ENCODE measurements at regions not wholly inside any gene's neighbourhood (a gene's known extent, or its start where the extent isn't known, plus 50 kb on each side); places are given as distances from the start of the nearest gene placed in this dataset.

DNA sequence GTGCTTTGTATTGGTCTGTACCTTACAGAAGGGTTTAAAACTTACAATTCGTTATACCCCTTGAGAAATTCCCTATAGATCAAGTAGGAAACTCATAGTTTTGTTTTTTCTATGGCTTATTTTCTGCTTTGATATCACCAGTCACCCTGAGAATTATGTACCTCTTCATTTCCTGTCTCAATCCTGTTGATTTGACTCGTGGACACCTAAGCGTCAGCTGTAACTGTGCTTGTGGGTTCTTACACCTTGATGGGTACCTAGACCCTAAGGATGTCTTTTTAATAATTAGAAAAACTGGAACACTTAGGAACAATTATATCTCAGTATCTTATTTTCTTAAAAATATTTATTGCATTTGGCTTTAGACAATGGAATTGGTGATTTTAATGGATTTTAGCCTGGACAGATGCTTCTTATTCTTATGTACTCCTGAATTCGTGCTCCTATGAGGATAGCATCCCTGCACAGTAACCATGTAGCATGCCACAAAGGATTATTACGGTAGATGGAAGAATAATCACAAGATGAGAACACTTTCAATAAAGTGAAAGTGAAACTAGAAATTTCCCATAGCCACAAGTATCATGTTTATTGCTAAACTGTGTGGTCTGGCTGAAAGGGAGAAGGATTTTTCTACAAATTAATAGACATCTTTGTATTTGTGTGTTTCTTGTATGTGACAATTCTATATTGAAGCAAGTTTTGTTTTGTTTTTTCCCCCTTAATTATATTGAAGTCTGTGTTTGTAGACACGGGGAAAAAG, 1920.3 kb upstream of the WWC1 start:
- DNase-seq: no peak

GRCh38 chr5:166373817-166374216, 1917.6 kb upstream of the WWC1 start:
- no peak for DNase-seq

- DNase-seq: no peak
Measured at GRCh38 chr5:166377756-166378155, 1913.7 kb upstream of the WWC1 start.

DNA sequence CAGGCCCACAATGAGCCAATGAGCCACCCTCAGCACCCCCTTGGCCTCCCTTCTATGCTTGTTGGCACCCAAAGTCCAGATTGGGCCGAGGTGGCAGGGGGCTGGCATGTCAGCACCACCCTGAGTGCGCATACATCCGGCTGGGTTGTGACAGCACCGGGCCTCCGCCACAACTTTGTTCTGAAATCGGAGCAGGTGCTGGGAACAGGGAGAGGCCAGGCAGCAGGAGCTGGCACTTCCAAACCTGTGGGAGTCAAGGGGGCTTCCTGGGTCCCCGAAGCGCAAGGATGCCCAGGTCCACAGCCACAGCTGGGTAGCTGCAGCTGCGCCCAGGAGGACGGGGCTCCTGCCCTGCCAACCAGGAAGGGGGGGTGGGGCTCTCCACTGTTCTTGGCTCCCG, 1911.9 kb upstream of the WWC1 start:
- DNase-seq: no peak

GRCh38 chr5:166382031-166382430, 1909.4 kb upstream of the WWC1 start:
- no peak for DNase-seq

DNA sequence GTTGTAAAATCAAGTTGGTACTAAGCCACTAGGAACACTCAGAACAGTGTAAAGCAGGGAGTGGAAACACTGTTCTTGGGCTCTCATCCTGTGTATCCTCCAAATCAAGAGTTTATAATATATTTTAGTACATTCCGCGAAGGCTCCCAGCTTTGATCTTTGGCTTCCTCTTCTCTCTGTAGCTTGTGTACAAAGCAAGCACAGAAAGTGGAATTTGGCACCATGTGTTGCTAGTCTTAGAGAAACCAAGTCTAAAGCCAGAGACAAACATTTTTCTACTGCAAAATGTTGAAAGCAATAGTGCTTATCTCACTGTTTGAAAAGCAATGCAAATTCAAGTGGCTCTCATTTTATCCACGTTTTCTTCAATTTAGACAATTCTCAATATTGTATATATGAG, 1893.3 kb upstream of the WWC1 start:
- no peak for DNase-seq

GRCh38 chr5:166399781-166400180, 1891.7 kb upstream of the WWC1 start:
- no peak for DNase-seq

DNA sequence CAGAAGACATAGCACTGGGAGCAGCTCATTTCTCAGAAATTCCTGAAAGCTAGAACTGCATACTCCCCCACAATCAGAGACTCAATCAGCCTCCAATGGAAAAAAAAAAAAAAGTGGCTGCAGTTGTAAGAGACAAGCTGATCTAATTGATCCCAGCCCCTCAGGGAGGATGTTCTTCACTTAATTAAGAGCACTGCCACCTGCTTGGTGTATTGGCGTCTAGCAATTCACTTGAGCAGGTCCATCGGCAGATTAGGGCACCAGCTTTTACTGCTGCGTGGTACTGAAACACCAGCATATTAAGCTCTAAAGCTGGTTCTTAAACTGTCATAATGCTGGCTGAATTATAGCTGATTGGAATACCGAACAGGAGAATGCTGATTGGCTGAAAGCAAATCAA, 1890.1 kb upstream of the WWC1 start:
- no peak for DNase-seq

- no peak for DNase-seq
Measured at GRCh38 chr5:166412191-166412590, 1879.3 kb upstream of the WWC1 start.

DNA sequence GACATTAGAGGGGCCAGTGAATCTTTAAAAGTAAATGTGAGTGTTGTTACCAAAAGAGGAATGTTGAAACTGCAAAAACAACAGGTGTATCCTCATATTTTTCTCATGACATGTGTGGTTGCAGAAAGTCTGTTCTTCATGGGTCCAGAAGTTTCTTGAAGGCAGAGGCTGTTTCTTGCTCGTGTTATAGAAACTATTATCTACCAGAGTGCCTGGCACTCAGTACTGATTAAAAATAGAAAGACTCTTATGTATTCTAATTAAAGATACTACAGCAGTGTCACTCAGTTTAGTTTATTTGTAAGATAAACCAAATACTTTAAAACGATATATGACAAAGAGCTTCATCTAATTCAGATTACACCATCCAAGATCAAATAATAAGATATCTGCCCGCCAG, 1864.2 kb upstream of the WWC1 start:
- DNase-seq: no peak

DNA sequence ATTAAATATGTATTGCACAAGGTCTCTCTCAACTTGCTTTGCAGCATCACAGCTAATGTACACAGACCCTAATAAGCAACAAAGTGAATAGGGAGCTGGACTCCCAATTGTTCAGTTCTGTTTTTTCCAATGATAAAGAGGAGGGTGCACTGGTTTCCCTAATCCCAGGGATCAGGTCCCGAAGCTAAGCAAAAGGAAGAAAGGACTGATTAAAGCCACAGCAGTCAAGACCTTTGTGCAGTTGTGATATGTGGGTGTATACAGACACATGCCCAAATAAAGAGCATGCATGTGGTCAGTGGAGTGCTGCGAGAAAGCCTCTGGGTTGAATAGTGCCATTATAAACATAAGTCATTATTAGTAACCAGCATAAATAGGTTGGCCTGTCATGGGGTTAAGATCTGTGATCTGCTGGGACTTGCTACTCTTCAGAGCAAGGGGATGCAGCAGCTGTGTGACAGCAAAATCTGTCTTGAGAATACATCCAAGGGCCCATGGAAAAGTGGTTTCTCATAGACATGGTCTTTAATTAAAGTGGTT, 1863.1 kb upstream of the WWC1 start:
- DNase-seq: no peak

DNA sequence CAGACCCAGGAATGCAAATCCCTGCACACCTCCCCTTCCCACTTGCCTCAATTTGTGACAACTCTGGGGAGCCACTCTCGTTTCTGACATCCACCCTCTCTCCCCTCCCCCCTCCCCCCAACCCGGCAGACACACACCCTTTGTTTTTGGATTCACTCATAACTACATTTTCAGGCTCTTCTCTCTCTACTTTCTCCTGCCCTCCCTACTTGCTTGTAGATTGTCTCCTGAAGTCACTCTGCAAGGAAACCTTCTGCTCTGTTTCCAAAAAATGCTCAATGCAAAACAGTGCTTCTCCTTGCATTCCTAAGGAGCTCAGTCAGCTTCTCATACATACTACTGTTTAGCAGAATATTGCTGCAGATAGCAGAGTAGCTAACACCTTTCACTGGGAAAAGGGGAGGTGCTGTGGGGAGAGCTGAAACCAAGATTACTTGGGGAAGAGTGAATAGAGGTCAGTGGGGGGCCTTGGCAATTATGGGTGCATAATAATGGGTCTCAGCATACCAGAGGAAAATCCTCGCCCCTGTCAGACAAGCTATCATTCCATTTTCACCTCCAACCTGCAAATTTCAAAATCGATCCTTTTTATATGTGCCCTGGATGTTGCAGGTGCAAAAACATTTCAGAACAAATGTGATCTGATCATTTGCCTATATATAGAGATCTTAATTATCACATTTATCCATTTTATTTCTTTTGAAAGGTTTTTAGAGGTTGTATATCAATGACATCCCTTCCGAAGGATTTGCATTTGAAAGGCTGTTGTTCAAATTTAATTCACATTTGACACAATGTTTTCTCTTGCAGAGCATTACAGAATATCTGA, 1860.7 kb upstream of the WWC1 start:
- no peak for DNase-seq

DNA sequence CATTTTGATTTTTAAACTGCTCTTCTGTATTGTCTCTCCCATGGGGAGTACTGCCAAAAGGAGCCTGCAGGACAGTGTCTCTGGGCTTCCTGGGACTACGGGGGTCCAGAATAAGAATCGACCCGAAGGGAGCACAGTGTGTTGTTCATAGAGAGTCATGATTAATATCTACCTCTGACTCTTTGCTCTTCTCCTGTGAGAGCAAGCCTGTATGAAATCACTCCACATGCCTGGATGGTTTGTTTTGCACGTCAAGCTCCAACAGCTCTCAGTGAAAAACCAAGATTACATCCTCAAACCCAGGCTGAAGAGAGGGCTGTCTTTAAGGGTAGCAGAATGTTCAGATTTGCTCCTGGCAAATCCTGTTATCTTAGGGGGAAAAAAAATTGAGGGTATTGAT, 1860.0 kb upstream of the WWC1 start:
- DNase-seq: no peak

- DNase-seq: no peak
Measured at GRCh38 chr5:166433679-166434078, 1857.8 kb upstream of the WWC1 start.

- DNase-seq: no peak
Measured at GRCh38 chr5:166436872-166437271, 1854.6 kb upstream of the WWC1 start.

DNA sequence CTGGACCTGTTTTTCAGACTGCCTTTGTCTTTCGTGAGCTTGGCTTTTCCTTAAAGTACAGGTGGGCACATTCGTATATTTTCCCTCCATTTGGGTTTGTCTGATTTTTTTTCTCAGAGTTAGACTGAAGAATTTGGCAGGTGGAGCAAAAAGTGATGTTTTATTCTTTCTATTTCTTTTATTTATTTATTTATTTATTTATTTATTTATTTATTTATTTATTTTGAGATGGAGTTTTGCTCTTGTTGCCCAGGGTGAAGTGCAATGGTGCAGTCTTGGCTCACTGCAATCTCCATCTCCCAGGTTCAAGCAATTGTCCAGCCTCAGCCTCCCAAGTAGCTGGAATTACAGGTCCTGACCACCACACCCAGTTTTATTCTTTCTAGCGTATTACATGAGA, 1805.1 kb upstream of the WWC1 start:
- no peak for DNase-seq

DNA sequence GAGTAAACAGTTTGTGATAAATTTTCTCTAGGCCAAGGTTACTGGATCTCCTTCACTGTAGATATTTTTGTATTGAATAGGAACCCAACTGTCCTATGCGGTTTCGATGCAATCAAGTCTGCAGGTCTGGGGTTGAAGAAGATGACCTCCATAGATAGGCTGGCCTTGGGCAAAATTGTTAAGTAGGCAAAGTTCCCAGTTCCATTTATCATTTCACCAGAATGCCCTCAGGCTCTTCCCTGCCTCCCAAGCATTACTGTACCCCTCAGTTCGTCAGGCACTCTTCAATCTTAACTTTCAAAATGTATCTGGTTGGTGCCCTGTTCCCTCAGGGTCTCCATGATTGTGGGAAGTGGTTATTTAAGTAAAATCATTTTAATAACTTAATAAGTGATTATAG, 1802.9 kb upstream of the WWC1 start:
- DNase-seq: no peak

DNA sequence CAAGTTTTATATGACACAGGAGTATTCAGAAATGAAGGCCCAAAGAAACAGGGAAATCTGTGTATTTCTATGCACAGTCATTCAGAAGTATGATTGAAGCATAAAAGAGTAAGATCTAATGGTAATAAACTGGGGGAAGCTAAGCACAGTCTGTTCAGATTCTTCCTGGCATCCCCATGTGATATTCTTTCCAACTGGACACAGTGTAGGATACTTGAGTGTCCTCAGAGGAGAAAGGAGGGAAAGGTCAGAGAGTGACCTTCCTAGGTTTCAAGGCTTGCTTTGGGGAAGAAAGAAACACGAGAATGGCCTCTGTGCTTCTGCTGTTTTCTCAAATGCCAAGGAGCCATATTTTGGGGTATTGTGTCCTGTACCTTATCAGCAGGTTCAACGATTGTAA, 1798.4 kb upstream of the WWC1 start:
- DNase-seq: no peak

DNA sequence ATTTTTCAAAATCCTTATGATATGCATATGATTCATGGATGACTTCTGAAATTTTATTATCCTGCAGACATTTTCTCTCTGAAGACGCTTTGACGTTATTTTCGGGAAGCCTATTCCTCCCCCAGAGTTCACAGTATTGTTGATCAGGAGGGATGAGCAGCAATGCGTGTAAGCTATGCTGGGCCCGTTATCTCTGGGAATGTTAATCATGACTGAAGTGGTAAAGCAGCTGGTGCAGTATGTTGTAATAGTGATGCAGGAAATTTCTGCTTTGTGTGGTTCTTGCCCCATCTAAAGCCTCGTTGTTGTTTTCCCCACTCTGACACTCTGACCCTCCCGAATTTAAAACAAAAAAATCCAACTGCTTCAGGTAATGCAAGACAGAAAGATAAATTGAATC, 1797.8 kb upstream of the WWC1 start:
- no peak for DNase-seq

- no peak for DNase-seq
Measured at GRCh38 chr5:166497496-166498104, 1793.8 kb upstream of the WWC1 start.

DNA sequence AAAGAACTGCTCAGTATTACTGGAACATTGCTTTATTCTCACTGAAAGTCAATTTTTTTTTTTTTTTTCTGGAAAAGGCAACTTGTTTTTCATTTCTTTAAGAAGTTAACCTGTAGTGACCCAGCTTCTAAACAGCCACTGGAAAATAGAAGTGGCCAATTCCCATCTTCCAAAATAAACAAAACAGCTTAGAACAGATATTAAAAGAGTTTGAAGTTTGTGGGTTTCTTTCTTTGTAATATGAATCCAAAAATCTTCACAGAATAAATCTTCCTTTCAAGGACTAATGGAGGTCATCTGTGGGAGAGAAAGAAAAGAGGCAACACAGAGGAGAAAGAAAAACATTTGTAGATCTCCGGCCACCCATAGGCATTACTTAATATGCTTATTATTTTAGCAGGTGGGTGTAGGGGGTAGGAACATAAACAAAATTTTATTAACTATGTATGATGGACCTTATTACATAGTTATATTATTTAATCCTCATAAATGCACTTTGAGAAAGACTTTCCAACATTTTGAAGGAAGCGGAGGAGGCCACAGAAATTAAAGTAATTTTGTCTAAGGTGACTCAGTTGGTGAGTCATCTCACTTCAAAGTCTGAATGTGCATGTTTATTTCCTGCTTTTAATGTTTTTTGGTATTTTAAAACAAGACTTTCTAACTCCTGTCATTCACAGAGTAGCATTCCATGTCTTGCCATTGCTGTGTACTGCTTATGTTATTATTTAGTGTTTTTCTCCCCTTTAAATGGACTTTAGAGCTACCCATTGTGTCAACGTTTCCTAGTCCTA, 1791.8 kb upstream of the WWC1 start:
- DNase-seq: no peak

GRCh38 chr5:166503506-166503905, 1787.9 kb upstream of the WWC1 start:
- DNase-seq: no peak

DNA sequence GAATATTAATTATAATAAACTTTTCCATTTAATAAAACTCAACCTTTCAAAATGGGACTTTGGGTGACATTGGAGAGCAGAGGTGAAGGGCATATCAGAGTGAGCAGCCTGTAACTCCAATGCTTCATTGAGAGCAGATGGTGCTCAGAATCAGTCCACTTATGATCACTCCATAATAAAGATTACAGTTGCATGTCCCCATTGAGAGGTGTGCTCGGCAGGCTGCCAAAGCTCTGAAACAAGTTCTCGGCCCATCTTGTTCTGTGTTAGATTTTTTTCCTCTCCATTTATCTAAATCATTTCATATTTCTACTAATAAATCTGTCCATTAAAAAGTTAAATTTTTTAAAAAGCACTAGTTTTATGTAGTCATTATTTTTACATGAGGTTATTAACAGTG, 1786.4 kb upstream of the WWC1 start:
- no peak for DNase-seq
